Calu3 (cell line): ENCODE measurements at regions not wholly inside any gene's neighbourhood (a gene's known extent, or its start where the extent isn't known, plus 50 kb on each side); places are given as distances from the start of the nearest gene placed in this dataset.

ENCODE experiments used
- BruUV-seq: library from RNA; stranded (reverse); fragments of 400-500 nt; replicated peaks from 2 replicates; lab custom pipeline; 2021; lab: Mats Ljungman, UMichigan
- CTCF ChIA-PET: fragments of 300-600 bp; sonication (Branson Sonifier 250); formaldehyde crosslinking; loops from one replicate; lab custom pipeline; 2022; ENCODE audit warnings: antibody characterized with exemption; lab: Charles Lee
- DNase-seq: peaks from one replicate; pipeline ENCODE4 v3.0.0; 2022
- H3K27ac Mint-ChIP-seq: one replicate; pipeline ENCODE4 v1.8.0; 2022; ENCODE audit warnings: mixed read lengths; ENCODE audit not compliant: unreplicated experiment
- H3K27me3 Mint-ChIP-seq: one replicate; pipeline ENCODE4 v1.8.0; 2022; ENCODE audit warnings: mixed read lengths; ENCODE audit not compliant: unreplicated experiment
- H3K36me3 Mint-ChIP-seq: one replicate; pipeline ENCODE4 v1.8.0; 2022; ENCODE audit warnings: mild to moderate bottlenecking, moderate library complexity, mixed read lengths; ENCODE audit not compliant: insufficient read depth, unreplicated experiment
- H3K4me1 Mint-ChIP-seq: one replicate; pipeline ENCODE4 v1.8.0; 2022; ENCODE audit warnings: mild to moderate bottlenecking, low read depth, mixed read lengths; ENCODE audit not compliant: unreplicated experiment
- H3K4me3 Mint-ChIP-seq: one replicate; pipeline ENCODE4 v1.8.0; 2022; ENCODE audit warnings: mild to moderate bottlenecking, low read depth, moderate library complexity, mixed read lengths; ENCODE audit not compliant: unreplicated experiment
- H3K9me3 Mint-ChIP-seq: one replicate; pipeline ENCODE4 v1.8.0; 2022; ENCODE audit warnings: low read depth, mixed read lengths; ENCODE audit not compliant: unreplicated experiment
- intact Hi-C: fragments of 100-400 bp; cut with micrococcal nuclease; formaldehyde crosslinking; loops from one replicate; pipeline ENCODE4 v1.10.0; 2022; ENCODE audit not compliant: unreplicated experiment
- TF ChIP-seq, protein P1 (sequence below): fragments of 200-600 bp; IDR thresholded peaks from one replicate; pipeline ENCODE4 v1.8.0; 2022; ENCODE audit warnings: antibody characterized with exemption; ENCODE audit not compliant: unreplicated experiment

DNA sequence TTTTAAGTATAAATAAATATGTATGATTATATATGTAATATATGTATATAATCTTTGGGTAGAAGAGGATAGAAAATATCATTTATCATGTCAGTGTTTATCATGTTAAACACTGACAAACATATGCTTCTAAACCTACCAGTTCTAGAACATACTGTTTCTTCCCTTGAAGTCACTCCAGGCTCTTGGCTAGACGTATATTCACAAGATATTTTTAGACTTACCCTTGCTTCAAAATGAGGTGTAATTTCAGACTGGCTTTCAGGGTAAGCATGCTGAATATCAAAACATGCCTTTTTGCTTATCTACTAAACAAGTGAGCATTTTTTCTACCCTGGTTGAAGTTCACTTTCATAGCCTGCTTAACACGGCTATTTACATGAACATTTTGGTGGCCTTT lies 642.4 kb upstream of the PKDCC start:
- BruUV-seq, result no TSS peak
- H3K27ac Mint-ChIP-seq, result no peak overlapping the region
- H3K4me3 Mint-ChIP-seq, result no peak overlapping the region

DNA sequence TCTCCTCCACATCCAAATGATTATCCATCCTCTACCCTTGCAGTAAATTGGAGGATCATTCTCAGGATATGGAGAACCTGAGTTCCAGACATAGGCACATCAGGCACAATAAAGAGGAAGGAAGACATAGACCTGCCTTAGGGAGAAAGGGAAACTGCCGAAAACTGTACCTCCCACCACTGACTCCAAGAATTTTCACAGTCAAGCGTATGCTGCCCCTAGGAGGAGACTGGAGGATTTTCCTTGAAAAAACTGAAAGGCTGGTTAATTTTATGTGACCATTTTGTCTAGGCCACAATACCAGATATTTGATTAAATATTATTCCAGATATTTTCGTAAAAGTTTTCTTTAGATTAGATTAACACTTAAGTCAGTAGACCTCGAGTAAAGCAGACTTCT lies 638.5 kb upstream of the PKDCC start:
- DNase-seq, result no peak
- Mint-ChIP-seq H3K4me3 (no peak overlapping the region), H3K9me3 (no peaks in the 10 kb centered on the region), H3K36me3 (no peaks in the 10 kb centered on the region), H3K4me1 (no peaks in the 10 kb centered on the region), H3K27ac (no peak overlapping the region), H3K27me3 (no peaks in the 10 kb centered on the region)
- TF ChIP-seq, protein P1, sequence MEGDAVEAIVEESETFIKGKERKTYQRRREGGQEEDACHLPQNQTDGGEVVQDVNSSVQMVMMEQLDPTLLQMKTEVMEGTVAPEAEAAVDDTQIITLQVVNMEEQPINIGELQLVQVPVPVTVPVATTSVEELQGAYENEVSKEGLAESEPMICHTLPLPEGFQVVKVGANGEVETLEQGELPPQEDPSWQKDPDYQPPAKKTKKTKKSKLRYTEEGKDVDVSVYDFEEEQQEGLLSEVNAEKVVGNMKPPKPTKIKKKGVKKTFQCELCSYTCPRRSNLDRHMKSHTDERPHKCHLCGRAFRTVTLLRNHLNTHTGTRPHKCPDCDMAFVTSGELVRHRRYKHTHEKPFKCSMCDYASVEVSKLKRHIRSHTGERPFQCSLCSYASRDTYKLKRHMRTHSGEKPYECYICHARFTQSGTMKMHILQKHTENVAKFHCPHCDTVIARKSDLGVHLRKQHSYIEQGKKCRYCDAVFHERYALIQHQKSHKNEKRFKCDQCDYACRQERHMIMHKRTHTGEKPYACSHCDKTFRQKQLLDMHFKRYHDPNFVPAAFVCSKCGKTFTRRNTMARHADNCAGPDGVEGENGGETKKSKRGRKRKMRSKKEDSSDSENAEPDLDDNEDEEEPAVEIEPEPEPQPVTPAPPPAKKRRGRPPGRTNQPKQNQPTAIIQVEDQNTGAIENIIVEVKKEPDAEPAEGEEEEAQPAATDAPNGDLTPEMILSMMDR, result no peak
- BruUV-seq, result no TSS peak
- CTCF ChIA-PET, result no interaction called here
- intact Hi-C loops, result no loop called here

More for the DNA sequence above, 642.4 kb upstream of the PKDCC start:
- no peaks in the 10 kb centered on the region for H3K9me3 Mint-ChIP-seq
- no peak for DNase-seq
- TF ChIP-seq, protein P1, result no peak
- no peaks in the 10 kb centered on the region for H3K36me3 Mint-ChIP-seq
- intact Hi-C loops, result no loop called here
- H3K4me1 Mint-ChIP-seq, result no peaks in the 10 kb centered on the region
- CTCF ChIA-PET, result no interaction called here
- H3K27me3 Mint-ChIP-seq, result no peaks in the 10 kb centered on the region

DNA sequence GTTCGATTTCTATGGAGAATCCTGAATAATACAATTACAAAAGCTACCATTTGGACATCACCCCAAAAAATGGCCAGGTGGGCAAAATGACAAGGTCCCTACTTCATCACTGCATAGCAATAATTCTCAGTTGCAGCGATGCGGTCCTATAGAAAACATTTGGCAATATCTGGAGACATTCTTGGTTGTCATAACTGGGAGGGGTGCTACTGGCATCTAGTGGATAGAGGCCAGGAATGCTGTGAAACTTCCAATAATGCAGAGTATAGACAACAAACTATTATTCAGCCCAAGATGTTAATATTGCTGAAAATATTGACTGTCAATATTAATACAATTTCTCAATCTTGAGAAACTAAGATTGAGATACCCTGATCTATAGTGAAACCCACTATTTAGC lies 637.8 kb upstream of the PKDCC start:
- intact Hi-C loops, result loop anchor here (10.0 kb wide), 1 partner anchor 675 kb away; no protein-coding TSS in a partner anchor
- CTCF ChIA-PET, result no interaction called here

DNA sequence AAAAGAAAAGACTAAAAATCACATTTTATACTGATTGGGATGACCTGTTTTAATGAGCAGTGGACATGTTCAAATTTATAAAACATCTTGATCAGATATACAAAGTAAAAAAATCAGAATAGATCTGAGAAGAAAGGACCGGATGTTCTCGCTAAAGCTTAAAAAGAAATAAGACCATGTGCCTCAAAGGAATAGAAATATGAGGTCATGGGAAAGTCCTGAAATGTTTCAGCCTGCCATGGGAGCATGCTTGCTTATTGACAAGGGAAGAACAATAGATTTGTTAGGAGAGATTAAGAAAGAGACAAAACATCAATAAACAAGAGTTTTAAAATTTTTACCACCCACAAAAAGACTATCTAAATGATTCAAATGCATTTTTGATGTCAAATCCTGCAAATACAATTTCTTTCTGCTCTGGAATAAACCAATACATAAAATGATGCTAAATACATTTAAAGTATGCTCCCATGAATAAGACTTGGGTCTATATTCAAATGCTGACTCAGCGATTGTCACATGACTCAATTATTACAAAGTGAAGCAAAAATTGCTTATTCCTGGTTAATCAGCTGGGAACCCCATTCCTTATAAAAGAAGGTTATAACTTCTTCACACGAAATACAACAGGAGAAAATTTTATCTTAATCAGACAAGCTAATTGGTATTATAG lies 633.9 kb upstream of the PKDCC start:
- H3K27ac Mint-ChIP-seq, result no peak overlapping the region
- intact Hi-C loops, result loop anchor here (1.0 to 10.0 kb wide), 3 partner anchors 285 to 671 kb away; no protein-coding TSS in a partner anchor
- BruUV-seq, result no TSS peak
- H3K4me1 Mint-ChIP-seq, result no peaks in the 10 kb centered on the region
- H3K27me3 Mint-ChIP-seq, result no peaks in the 10 kb centered on the region
- DNase-seq, result no peak
- H3K9me3 Mint-ChIP-seq, result no peaks in the 10 kb centered on the region
- TF ChIP-seq, protein P1, result no peak
- no peak overlapping the region for H3K4me3 Mint-ChIP-seq
- CTCF ChIA-PET, result interaction anchor here (1.1 to 1.2 kb wide), 2 partner anchors 285 to 366 kb away, joined by 5 to 8 read pairs; no protein-coding TSS in a partner anchor
- H3K36me3 Mint-ChIP-seq, result no peaks in the 10 kb centered on the region

More for the DNA sequence above, 637.8 kb upstream of the PKDCC start:
- no TSS peak for BruUV-seq
- Mint-ChIP-seq H3K36me3 (no peaks in the 10 kb centered on the region), H3K9me3 (no peaks in the 10 kb centered on the region), H3K27ac (no peak overlapping the region), H3K4me1 (no peaks in the 10 kb centered on the region), H3K4me3 (no peak overlapping the region), H3K27me3 (no peaks in the 10 kb centered on the region)
- TF ChIP-seq, protein P1, result no peak
- peak; percentile 6 for DNase-seq
